BLaER1 treated with 17β-estradiol and CSF1 and Interleukin-3, amounts not matched to agents 10 nM and 100 nM (cell line): ENCODE measurements at regions not wholly inside any gene's neighbourhood (a gene's known extent, or its start where the extent isn't known, plus 50 kb on each side); places are given as distances from the start of the nearest gene placed in this dataset.

Experiments used
- H3K27ac ChIP-seq, 11 experiments: shearing (Covaris generic); formaldehyde crosslinking; 2 replicates each; pipeline ENCODE4 v1.8.1; 2022
- H3K27me3 ChIP-seq, 11 experiments: shearing (Covaris generic); formaldehyde crosslinking; 2 replicates each; pipeline ENCODE4 v1.8.1; 2022
- H3K36me3 ChIP-seq, 11 experiments: shearing (Covaris generic); formaldehyde crosslinking; 2 replicates each; pipeline ENCODE4 v1.8.1; 2022
- H3K4me1 ChIP-seq, 10 experiments: shearing (Covaris generic); formaldehyde crosslinking; 2 replicates each; pipeline ENCODE4 v1.8.1; 2022
- H3K4me2 ChIP-seq, 11 experiments: shearing (Covaris generic); formaldehyde crosslinking; 2 replicates each; pipeline ENCODE4 v1.8.1; 2022
- H3K4me3 ChIP-seq, 10 experiments: shearing (Covaris generic); formaldehyde crosslinking; 2 replicates each; pipeline ENCODE4 v1.8.1; 2022
- H3K9ac ChIP-seq, 11 experiments: shearing (Covaris generic); formaldehyde crosslinking; 2 replicates each; pipeline ENCODE4 v1.8.1; 2022
- H3K9me3 ChIP-seq, 11 experiments: shearing (Covaris generic); formaldehyde crosslinking; replicated peaks in 1 of 11; 2 replicates each; pipeline ENCODE4 v1.8.1; 2022
- H4K20me1 ChIP-seq, 11 experiments: shearing (Covaris generic); formaldehyde crosslinking; 2 replicates each; pipeline ENCODE4 v1.8.1; 2022
- Cebpa-rat ChIP-seq, 11 experiments: shearing (Covaris generic); IDR thresholded peaks; 2 replicates each; pipeline ENCODE4 v1.8.1; 2022

GRCh38 chr4:142983589-142983988 lies 137.5 kb upstream of the INPP4B start:
- H3K9ac ChIP-seq = no peak overlapping the region
- no peaks in the 10 kb centered on the region for H4K20me1 ChIP-seq
- no peaks in the 10 kb centered on the region for H3K36me3 ChIP-seq
- no peaks in the 10 kb centered on the region for H3K4me1 ChIP-seq
- no peak overlapping the region for H3K27ac ChIP-seq
- H3K9me3 ChIP-seq = 0 out of 22 replicates have a peak, but pooled peaks cover 0 to 3% (median 0%) of the 10 kb centered on the region in 11 experiments
- H3K4me3 ChIP-seq = no peak overlapping the region
- H3K27me3 ChIP-seq = no peaks in the 10 kb centered on the region
- H3K4me2 ChIP-seq = no peak overlapping the region
- TF ChIP-seq Cebpa-rat (IDR thresholded peaks at IDR 0.05) = no peak

GRCh38 chr4:142984871-142985585 lies 138.9 kb upstream of the INPP4B start:
- H3K27ac ChIP-seq = no peak overlapping the region
- H3K27me3 ChIP-seq = no peaks in the 10 kb centered on the region
- H3K9me3 ChIP-seq = 0 out of 22 replicates have a peak, but pooled peaks cover 0 to 3% (median 0%) of the 10 kb centered on the region in 11 experiments
- H3K4me3 ChIP-seq = no peak overlapping the region
- no peaks in the 10 kb centered on the region for H3K36me3 ChIP-seq
- H3K4me2 ChIP-seq = no peak overlapping the region
- H3K9ac ChIP-seq = no peak overlapping the region
- no peaks in the 10 kb centered on the region for H3K4me1 ChIP-seq
- H4K20me1 ChIP-seq = no peaks in the 10 kb centered on the region
- no peak for TF ChIP-seq Cebpa-rat (IDR thresholded peaks at IDR 0.05)

GRCh38 chr4:143016171-143016570 lies 168.5 kb upstream of the USP38 start:
- Histone ChIP-seq H3K4me2 (no peak overlapping the region), H3K4me3 (no peak overlapping the region)
- no peak for TF ChIP-seq Cebpa-rat (IDR thresholded peaks at IDR 0.05)

GRCh38 chr4:143017210-143017609 lies 167.5 kb upstream of the USP38 start:
- peaks cover 0 to 28% (median 3%) of the 10 kb centered on the region in 10 experiments; a peak in 10 of 20 replicates for H3K4me1 ChIP-seq
- no peaks in the 10 kb centered on the region for H3K27me3 ChIP-seq
- H3K9me3 ChIP-seq = 0 out of 22 replicates have a peak, but pooled peaks cover 0 to 10% (median 0%) of the 10 kb centered on the region in 11 experiments
- H3K27ac ChIP-seq = no peak overlapping the region
- no peak overlapping the region for H3K4me3 ChIP-seq
- H3K4me2 ChIP-seq = no peak overlapping the region
- H3K36me3 ChIP-seq = no peaks in the 10 kb centered on the region
- TF ChIP-seq Cebpa-rat (IDR thresholded peaks at IDR 0.05) = no peak
- H4K20me1 ChIP-seq = no peaks in the 10 kb centered on the region
- no peak overlapping the region for H3K9ac ChIP-seq

More at GRCh38 chr4:143016171-143016570, 168.5 kb upstream of the USP38 start:
- H3K9me3 ChIP-seq = peaks cover 0 to 11% (median 0%) of the 10 kb centered on the region in 11 experiments; a peak in 1 of 22 replicates
- no peaks in the 10 kb centered on the region for H3K27me3 ChIP-seq
- peaks cover 0 to 18% (median 3%) of the 10 kb centered on the region in 10 experiments; a peak in 10 of 20 replicates for H3K4me1 ChIP-seq
- H3K9ac ChIP-seq = no peak overlapping the region
- H3K27ac ChIP-seq = no peak overlapping the region
- H4K20me1 ChIP-seq = no peaks in the 10 kb centered on the region
- H3K36me3 ChIP-seq = no peaks in the 10 kb centered on the region

GRCh38 chr4:143019351-143019750 lies 165.4 kb upstream of the USP38 start:
- 0 out of 22 replicates have a peak, but pooled peaks cover 0 to 10% (median 0%) of the 10 kb centered on the region in 11 experiments for H3K9me3 ChIP-seq
- no peak overlapping the region for H3K4me2 ChIP-seq
- H3K4me3 ChIP-seq = no peak overlapping the region
- no peaks in the 10 kb centered on the region for H3K27me3 ChIP-seq
- no peaks in the 10 kb centered on the region for H3K36me3 ChIP-seq
- H3K4me1 ChIP-seq = peaks cover 0 to 49% (median 3%) of the 10 kb centered on the region in 10 experiments; a peak in 10 of 20 replicates
- no peak for TF ChIP-seq Cebpa-rat (IDR thresholded peaks at IDR 0.05)
- H3K9ac ChIP-seq = no peak overlapping the region
- H3K27ac ChIP-seq = no peak overlapping the region
- no peaks in the 10 kb centered on the region for H4K20me1 ChIP-seq

GRCh38 chr4:143021384-143021783 lies 163.3 kb upstream of the USP38 start:
- Histone ChIP-seq H3K4me3 (no peak overlapping the region), H3K36me3 (no peaks in the 10 kb centered on the region), H3K27me3 (no peaks in the 10 kb centered on the region), H3K4me1 (peaks cover 0 to 59% (median 14%) of the 10 kb centered on the region in 10 experiments; a peak in 10 of 20 replicates), H3K27ac (peak overlapping the region in 5 of 11 experiments; percentile 17 to 61 (median 41); a peak in 7 of 22 replicates), H3K4me2 (peak overlapping the region in 5 of 11 experiments; percentile 18 to 88 (median 56); a peak in 8 of 22 replicates), H4K20me1 (no peaks in the 10 kb centered on the region), H3K9me3 (0 out of 22 replicates have a peak, but pooled peaks cover 0 to 4% (median 0%) of the 10 kb centered on the region in 11 experiments), H3K9ac (no peak overlapping the region)
- TF ChIP-seq Cebpa-rat (IDR thresholded peaks at IDR 0.05) = no peak

- H3K27ac ChIP-seq = no peak overlapping the region
- no peaks in the 10 kb centered on the region for H4K20me1 ChIP-seq
- no peak for TF ChIP-seq Cebpa-rat (IDR thresholded peaks at IDR 0.05)
These were observed 161.3 kb upstream of the USP38 start for GRCh38 chr4:143023239-143023918.

GRCh38 chr4:143025081-143025704 lies 159.5 kb upstream of the USP38 start:
- H3K36me3 ChIP-seq = no peaks in the 10 kb centered on the region
- H3K27me3 ChIP-seq = no peaks in the 10 kb centered on the region
- peak overlapping the region in 4 of 11 experiments; percentile 3 to 32 (median 20); a peak in 1 of 22 replicates for H3K27ac ChIP-seq
- peaks cover 0 to 51% (median 14%) of the 10 kb centered on the region in 10 experiments; a peak in 10 of 20 replicates for H3K4me1 ChIP-seq
- no peak overlapping the region for H3K9ac ChIP-seq
- H3K9me3 ChIP-seq = peaks cover 0 to 18% (median 8%) of the 10 kb centered on the region in 11 experiments; a peak in 11 of 22 replicates
- H3K4me2 ChIP-seq = peak overlapping the region in 5 of 11 experiments; percentile 33 to 70 (median 44); a peak in 10 of 22 replicates
- H3K4me3 ChIP-seq = no peak overlapping the region
- H4K20me1 ChIP-seq = no peaks in the 10 kb centered on the region
- TF ChIP-seq Cebpa-rat (IDR thresholded peaks at IDR 0.05) = no peak

More at GRCh38 chr4:143023239-143023918, 161.3 kb upstream of the USP38 start:
- Histone ChIP-seq H3K36me3 (no peaks in the 10 kb centered on the region), H3K9me3 (peaks cover 0 to 7% (median 0%) of the 10 kb centered on the region in 11 experiments; a peak in 4 of 22 replicates), H3K4me1 (peaks cover 0 to 59% (median 14%) of the 10 kb centered on the region in 10 experiments; a peak in 10 of 20 replicates), H3K27me3 (no peaks in the 10 kb centered on the region), H3K4me3 (no peak overlapping the region), H3K9ac (no peak overlapping the region), H3K4me2 (peak overlapping the region in 1 of 11 experiments; percentile 17; a peak in 1 of 22 replicates)
